ENCODE measurements at regions not wholly inside any gene's neighbourhood (a gene's known extent, or its start where the extent isn't known, plus 50 kb on each side); places are given as distances from the start of the nearest gene placed in this dataset.

GRCh38 chr12:22740656-22741355, 115.8 kb downstream of the ETNK1 start:
- ATAC-seq (replicated peaks) (no peak), DNase-seq (no peak)
- H3K36me3 Mint-ChIP-seq (ENCODE audit: insufficient read depth), result no peaks in the 10 kb centered on the region
- H3K4me1 Mint-ChIP-seq (ENCODE audit: low read depth in 2 of 2), result no peaks in the 10 kb centered on the region
- H3K27me3 Mint-ChIP-seq, result peaks cover 31 to 41% of the 10 kb centered on the region in 2 donors
- H3K27ac Mint-ChIP-seq, result no peak overlapping the region
- no peak overlapping the region for H3K4me3 Mint-ChIP-seq
- H3K9me3 Mint-ChIP-seq, result no peaks in the 10 kb centered on the region

- Mint-ChIP-seq H3K4me3 (no peak overlapping the region), H3K36me3 (ENCODE audit: insufficient read depth) (no peaks in the 10 kb centered on the region), H3K4me1 (ENCODE audit: low read depth in 2 of 2) (no peaks in the 10 kb centered on the region), H3K27me3 (peaks cover 38 to 48% of the 10 kb centered on the region in 2 donors), H3K9me3 (no peaks in the 10 kb centered on the region), H3K27ac (no peak overlapping the region)
- ATAC-seq (replicated peaks) (no peak), DNase-seq (no peak)
Measured at GRCh38 chr12:22743700-22744099, 118.7 kb downstream of the ETNK1 start.

- H3K27ac Mint-ChIP-seq, result no peak overlapping the region
- ATAC-seq (replicated peaks), result no peak
- no peak for DNase-seq
- H3K27me3 Mint-ChIP-seq, result peaks cover 41 to 43% of the 10 kb centered on the region in 2 donors
- no peaks in the 10 kb centered on the region for H3K4me1 Mint-ChIP-seq (ENCODE audit: low read depth in 2 of 2)
- H3K4me3 Mint-ChIP-seq, result no peak overlapping the region
- no peaks in the 10 kb centered on the region for H3K9me3 Mint-ChIP-seq
- H3K36me3 Mint-ChIP-seq (ENCODE audit: insufficient read depth), result no peaks in the 10 kb centered on the region
Measured at GRCh38 chr12:22744197-22744596, 119.2 kb downstream of the ETNK1 start.

- no peaks in the 10 kb centered on the region for H3K9me3 Mint-ChIP-seq
- H3K27me3 Mint-ChIP-seq, result peaks cover 34 to 45% of the 10 kb centered on the region in 2 donors
- peaks cover 2% of the 10 kb centered on the region for H3K36me3 Mint-ChIP-seq (ENCODE audit: insufficient read depth)
- no peak for ATAC-seq (replicated peaks)
- H3K4me1 Mint-ChIP-seq (ENCODE audit: low read depth in 2 of 2), result no peaks in the 10 kb centered on the region
- H3K27ac Mint-ChIP-seq, result no peak overlapping the region
- DNase-seq, result no peak
- no peak overlapping the region for H3K4me3 Mint-ChIP-seq
Measured at GRCh38 chr12:22746720-22747119, 121.7 kb downstream of the ETNK1 start.

GRCh38 chr12:22755629-22756028, 130.7 kb downstream of the ETNK1 start:
- Mint-ChIP-seq H3K4me1 (ENCODE audit: low read depth in 2 of 2) (no peaks in the 10 kb centered on the region), H3K27me3 (peaks cover 0 to 29% of the 10 kb centered on the region in 2 donors), H3K4me3 (no peak overlapping the region), H3K9me3 (peaks cover 0 to 7% of the 10 kb centered on the region in 2 donors), H3K27ac (no peak overlapping the region), H3K36me3 (ENCODE audit: insufficient read depth) (peaks cover 2% of the 10 kb centered on the region)
- DNase-seq (no peak), ATAC-seq (replicated peaks) (no peak)

- no peaks in the 10 kb centered on the region for H3K9me3 Mint-ChIP-seq
- H3K27me3 Mint-ChIP-seq, result no peaks in the 10 kb centered on the region
- H3K36me3 Mint-ChIP-seq (ENCODE audit: insufficient read depth), result no peaks in the 10 kb centered on the region
- no peak overlapping the region for H3K4me3 Mint-ChIP-seq
- H3K4me1 Mint-ChIP-seq (ENCODE audit: low read depth in 2 of 2), result no peaks in the 10 kb centered on the region
- H3K27ac Mint-ChIP-seq, result no peak overlapping the region
- DNase-seq (no peak), ATAC-seq (replicated peaks) (no peak)
Measured at GRCh38 chr12:22759769-22760674, 135.1 kb downstream of the ETNK1 start.

- ATAC-seq (replicated peaks) (no peak), DNase-seq (no peak)
- H3K4me1 Mint-ChIP-seq (ENCODE audit: low read depth in 2 of 2), result no peaks in the 10 kb centered on the region
- no peak overlapping the region for H3K27ac Mint-ChIP-seq
- no peak overlapping the region for H3K4me3 Mint-ChIP-seq
- H3K9me3 Mint-ChIP-seq, result no peaks in the 10 kb centered on the region
- no peaks in the 10 kb centered on the region for H3K36me3 Mint-ChIP-seq (ENCODE audit: insufficient read depth)
- peaks cover 0 to 7% of the 10 kb centered on the region in 2 donors for H3K27me3 Mint-ChIP-seq
Measured at GRCh38 chr12:22765421-22766130, 140.6 kb downstream of the ETNK1 start.

- no peak overlapping the region for H3K27ac Mint-ChIP-seq
- no peak overlapping the region for H3K4me3 Mint-ChIP-seq
- no peaks in the 10 kb centered on the region for H3K4me1 Mint-ChIP-seq (ENCODE audit: low read depth in 2 of 2)
- H3K27me3 Mint-ChIP-seq, result peaks cover 0 to 7% of the 10 kb centered on the region in 2 donors
- DNase-seq, result no peak
- no peaks in the 10 kb centered on the region for H3K36me3 Mint-ChIP-seq (ENCODE audit: insufficient read depth)
- H3K9me3 Mint-ChIP-seq, result no peaks in the 10 kb centered on the region
- ATAC-seq (replicated peaks), result no peak
Measured at GRCh38 chr12:22766911-22767420, 142.0 kb downstream of the ETNK1 start.

- Mint-ChIP-seq H3K27ac (no peak overlapping the region), H3K27me3 (peaks cover 11 to 23% of the 10 kb centered on the region in 2 donors), H3K4me1 (ENCODE audit: low read depth in 2 of 2) (no peaks in the 10 kb centered on the region), H3K36me3 (ENCODE audit: insufficient read depth) (peaks cover 2% of the 10 kb centered on the region), H3K9me3 (no peaks in the 10 kb centered on the region), H3K4me3 (no peak overlapping the region)
- ATAC-seq (replicated peaks) (no peak), DNase-seq (no peak)
Measured at GRCh38 chr12:22781339-22781738, 156.4 kb downstream of the ETNK1 start.

GRCh38 chr12:22787557-22787956, 162.6 kb downstream of the ETNK1 start:
- Mint-ChIP-seq H3K4me1 (ENCODE audit: low read depth in 2 of 2) (no peaks in the 10 kb centered on the region), H3K4me3 (no peak overlapping the region), H3K27ac (no peak overlapping the region), H3K36me3 (ENCODE audit: insufficient read depth) (peaks cover 2% of the 10 kb centered on the region), H3K9me3 (no peaks in the 10 kb centered on the region), H3K27me3 (peaks cover 8 to 18% of the 10 kb centered on the region in 2 donors)
- ATAC-seq (replicated peaks), result no peak
- DNase-seq, result no peak

GRCh38 chr12:22788913-22789312, 163.9 kb downstream of the ETNK1 start:
- Mint-ChIP-seq H3K4me1 (ENCODE audit: low read depth in 2 of 2) (no peaks in the 10 kb centered on the region), H3K4me3 (no peak overlapping the region), H3K9me3 (no peaks in the 10 kb centered on the region), H3K36me3 (ENCODE audit: insufficient read depth) (no peaks in the 10 kb centered on the region), H3K27ac (no peak overlapping the region), H3K27me3 (peaks cover 13 to 23% of the 10 kb centered on the region in 2 donors)
- ATAC-seq (replicated peaks) (no peak), DNase-seq (no peak)

GRCh38 chr12:22792138-22792537, 167.2 kb downstream of the ETNK1 start:
- no peak overlapping the region for H3K27ac Mint-ChIP-seq
- H3K4me3 Mint-ChIP-seq, result no peak overlapping the region
- no peak for DNase-seq
- H3K36me3 Mint-ChIP-seq (ENCODE audit: insufficient read depth), result no peaks in the 10 kb centered on the region
- H3K9me3 Mint-ChIP-seq, result no peaks in the 10 kb centered on the region
- H3K27me3 Mint-ChIP-seq, result peaks cover 13 to 17% of the 10 kb centered on the region in 2 donors
- no peaks in the 10 kb centered on the region for H3K4me1 Mint-ChIP-seq (ENCODE audit: low read depth in 2 of 2)
- ATAC-seq (replicated peaks), result no peak

GRCh38 chr12:22794017-22794416, 169.0 kb downstream of the ETNK1 start:
- Mint-ChIP-seq H3K27me3 (peaks cover 13 to 19% of the 10 kb centered on the region in 2 donors), H3K36me3 (ENCODE audit: insufficient read depth) (no peaks in the 10 kb centered on the region), H3K27ac (no peak overlapping the region), H3K9me3 (no peaks in the 10 kb centered on the region), H3K4me3 (no peak overlapping the region), H3K4me1 (ENCODE audit: low read depth in 2 of 2) (no peaks in the 10 kb centered on the region)
- DNase-seq (no peak), ATAC-seq (replicated peaks) (no peak)
